G401 (cell line): ENCODE measurements at regions not wholly inside any gene's neighbourhood (a gene's known extent, or its start where the extent isn't known, plus 50 kb on each side); places are given as distances from the start of the nearest gene placed in this dataset.
"Not testable (repeated sequence)": the region's sequence is repeated elsewhere in the genome, so short reads cannot be mapped to it uniquely, and the experiment has no call there.

Source experiments
- DNase-seq: peaks from one replicate; pipeline ENCODE4 v3.0.0-alpha.2; 2015; ENCODE audit warnings: low spot score
- in situ Hi-C: cut with HindIII; loops from 2 replicates; pipeline ENCODE4 v1.10.0; 2016; ENCODE audit warnings: low sequenced_read_pairs, mixed read lengths

DNA sequence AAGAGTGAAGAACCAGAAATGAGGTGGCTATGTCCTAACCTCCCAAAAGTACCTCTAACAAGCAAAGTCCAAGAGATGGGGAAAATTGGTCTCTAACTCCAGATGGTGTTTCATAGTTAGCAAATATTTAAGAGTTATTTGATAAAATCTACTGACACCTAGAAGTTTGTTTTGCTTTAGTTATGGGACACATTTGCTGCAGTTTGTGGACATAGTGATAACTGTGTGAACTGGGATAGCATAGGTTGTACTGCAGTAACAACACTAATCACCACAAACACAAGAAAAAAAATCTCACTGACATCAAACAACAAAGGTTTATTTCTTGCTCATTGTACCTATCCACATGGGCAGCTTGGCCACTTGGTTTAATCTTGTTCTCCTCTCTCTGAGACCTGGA, 965.0 kb upstream of the SPRY2 start:
- no peak for DNase-seq
- in situ Hi-C loops, result no loop called here

DNA sequence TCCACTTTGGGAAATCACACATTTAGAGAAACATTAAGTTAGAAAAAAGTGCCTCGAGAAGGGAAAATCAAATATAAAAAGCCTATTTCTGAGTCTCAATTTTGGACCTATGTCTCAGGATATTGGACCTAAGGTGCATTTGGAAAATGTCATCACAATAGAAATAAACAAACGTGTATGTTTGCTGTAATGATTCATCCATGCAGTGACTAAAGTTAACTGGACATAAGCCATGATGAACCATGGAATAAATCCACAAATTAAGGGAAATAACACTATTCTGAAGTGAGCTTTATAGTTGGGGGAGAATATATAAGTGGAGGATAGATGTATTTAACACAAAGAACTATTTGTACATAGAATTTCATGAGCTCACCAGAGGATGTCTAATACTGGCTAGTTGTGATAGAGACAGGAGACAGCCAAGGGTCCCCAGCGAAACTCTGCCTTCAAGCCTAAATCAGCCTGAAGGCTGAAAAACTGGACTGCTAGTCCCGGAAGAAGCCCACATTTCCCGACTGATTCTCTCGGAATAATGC, 963.3 kb upstream of the SPRY2 start:
- in situ Hi-C loops, result no loop called here
- no peak for DNase-seq

DNA sequence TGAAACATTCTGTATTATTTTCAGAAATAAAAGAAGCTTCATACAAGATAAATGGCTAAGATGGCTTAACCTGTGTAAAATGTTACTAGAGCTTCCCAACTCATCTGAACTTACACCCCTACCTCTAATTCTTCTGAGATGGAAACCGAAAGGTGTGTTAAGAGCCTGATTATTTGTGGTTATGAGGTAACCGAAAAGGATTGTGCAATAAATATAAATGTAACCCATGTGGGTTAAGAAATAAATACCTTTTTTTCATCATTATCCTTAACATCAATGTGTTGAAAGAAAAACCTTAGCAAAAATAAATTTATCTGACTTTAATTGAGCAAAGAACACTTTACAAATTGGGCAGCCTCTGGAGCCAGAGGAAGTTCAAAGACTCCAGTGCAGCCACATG, 961.8 kb upstream of the SPRY2 start:
- no peak for DNase-seq
- in situ Hi-C loops, result no loop called here

DNA sequence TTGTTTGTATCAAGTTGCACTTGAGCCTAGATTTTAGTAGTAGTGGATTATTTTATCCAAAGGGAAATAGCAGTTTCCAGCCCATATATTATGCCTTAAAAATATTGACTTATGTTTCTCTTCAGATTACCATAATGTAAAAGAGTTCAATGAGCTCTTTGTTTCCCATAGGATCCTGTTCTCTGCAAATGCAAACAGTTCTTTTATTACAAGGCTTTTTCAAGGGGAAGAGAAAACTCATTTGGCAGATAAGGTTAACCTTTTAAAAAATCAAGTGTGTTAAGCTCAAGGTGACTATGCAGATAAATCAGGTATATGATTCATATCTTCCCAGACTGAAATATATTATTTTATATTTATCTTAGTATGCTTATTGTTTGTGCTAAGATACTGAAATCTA, 961.2 kb upstream of the SPRY2 start:
- in situ Hi-C loops, result no loop called here
- DNase-seq, result no peak

- in situ Hi-C loops, result no loop called here
- DNase-seq, result no peak
Measured at GRCh38 chr13:81295177-81295576, 954.3 kb upstream of the SPRY2 start.

DNA sequence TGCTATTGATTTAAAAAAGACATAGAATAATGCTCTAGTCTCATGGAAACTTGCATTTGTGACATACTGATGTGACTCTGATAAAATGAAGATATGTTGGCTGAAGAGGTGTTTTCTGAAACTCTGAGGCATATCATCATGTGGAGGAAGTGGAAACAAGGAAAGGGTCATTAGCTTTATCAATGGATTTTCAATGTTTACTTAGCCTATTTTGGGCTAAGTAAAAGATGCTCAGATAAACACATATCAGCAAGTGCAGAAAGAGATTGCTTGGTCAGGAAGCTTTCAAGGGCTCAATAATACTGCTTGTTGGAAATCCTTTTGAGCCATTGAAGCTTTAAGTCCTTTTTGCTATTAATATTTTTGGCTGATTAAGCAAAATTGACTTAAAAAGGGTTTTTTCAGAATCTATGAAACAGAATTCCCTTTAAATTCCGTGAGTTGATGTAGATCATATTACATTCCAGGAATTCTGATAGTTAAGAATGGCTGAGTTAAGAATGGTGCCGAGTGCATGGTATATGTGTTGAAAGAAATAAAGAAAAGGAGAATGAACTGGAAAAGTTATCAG, 952.8 kb upstream of the SPRY2 start:
- in situ Hi-C loops, result no loop called here
- DNase-seq, result no peak

- DNase-seq, result no peak
- in situ Hi-C loops, result no loop called here
Measured at GRCh38 chr13:81283561-81283960, 942.6 kb upstream of the SPRY2 start.

GRCh38 chr13:81283062-81283461, 942.1 kb upstream of the SPRY2 start:
- in situ Hi-C loops, result no loop called here
- DNase-seq, result no peak

DNA sequence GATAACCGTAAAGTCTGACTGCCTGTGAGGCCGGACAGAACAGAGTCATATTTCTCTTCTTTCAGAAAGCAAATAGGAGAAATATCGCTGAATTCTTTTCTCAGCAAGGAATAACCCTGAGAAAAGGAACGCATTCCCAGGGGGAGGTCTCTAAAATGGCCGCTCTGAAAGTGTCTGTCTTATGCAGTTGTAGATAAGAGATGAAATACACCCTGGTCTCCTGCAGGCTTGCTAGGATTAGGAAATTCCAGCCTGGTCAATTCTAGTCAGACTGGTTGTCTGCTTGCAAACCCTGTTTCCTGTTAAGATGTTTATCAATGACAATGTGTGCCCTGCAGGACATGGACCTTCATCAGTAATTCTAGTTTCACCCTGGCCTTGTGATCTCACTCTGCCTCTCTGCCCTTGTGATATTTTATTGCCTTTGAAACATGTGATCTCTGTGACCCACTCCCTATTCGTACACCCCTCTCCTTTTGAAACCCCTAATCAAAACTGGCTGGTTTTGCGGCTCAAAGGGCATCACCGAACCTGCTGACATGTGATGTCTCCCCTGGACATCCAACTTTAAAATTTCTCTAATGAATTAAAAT, 934.8 kb upstream of the SPRY2 start:
- DNase-seq, result no peak
- in situ Hi-C loops, result no loop called here

DNA sequence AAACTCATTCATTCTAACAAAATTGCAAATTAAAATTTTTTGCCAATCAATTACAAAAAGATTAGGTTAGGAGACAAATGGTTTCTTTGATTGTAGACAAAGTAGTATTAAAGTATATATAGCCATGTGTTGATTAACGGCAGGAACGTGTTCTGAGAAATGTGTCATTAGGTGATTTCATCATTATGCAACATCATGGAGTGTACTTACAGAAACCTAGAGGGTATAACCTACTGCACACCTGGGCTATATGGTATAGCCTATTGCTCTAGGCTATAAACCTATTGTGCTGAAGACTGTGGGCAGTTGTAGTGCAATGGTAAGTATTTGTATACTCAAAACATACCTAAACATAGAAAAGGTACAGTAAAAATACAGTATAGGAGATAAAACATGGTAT, 906.8 kb upstream of the SPRY2 start:
- in situ Hi-C loops, result no loop called here
- DNase-seq, result no peak

DNA sequence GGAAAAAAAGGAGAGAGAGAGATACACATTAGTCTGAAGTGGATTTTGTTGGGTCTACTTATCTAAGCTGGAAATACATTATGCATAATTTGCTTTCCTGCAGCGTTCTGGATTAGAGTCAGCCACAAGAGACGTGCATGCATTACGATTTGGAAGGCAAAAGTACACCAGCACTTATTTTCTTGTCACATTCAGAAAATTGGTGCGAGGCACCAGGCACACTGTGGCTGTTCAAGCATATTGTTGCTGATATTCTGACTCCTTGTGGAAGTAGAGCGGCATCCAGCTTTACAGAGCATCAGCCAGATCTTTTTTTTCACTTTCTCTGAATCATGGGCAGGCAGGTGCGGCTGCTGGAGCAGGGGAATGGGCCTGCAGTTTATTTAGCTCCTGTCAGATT, 905.6 kb upstream of the SPRY2 start:
- DNase-seq, result no peak
- in situ Hi-C loops, result no loop called here

GRCh38 chr13:81244011-81244410, 903.1 kb upstream of the SPRY2 start:
- in situ Hi-C loops, result no loop called here
- no peak for DNase-seq

GRCh38 chr13:81230386-81230785, 889.5 kb upstream of the SPRY2 start:
- in situ Hi-C loops, result no loop called here
- DNase-seq, result no peak

DNA sequence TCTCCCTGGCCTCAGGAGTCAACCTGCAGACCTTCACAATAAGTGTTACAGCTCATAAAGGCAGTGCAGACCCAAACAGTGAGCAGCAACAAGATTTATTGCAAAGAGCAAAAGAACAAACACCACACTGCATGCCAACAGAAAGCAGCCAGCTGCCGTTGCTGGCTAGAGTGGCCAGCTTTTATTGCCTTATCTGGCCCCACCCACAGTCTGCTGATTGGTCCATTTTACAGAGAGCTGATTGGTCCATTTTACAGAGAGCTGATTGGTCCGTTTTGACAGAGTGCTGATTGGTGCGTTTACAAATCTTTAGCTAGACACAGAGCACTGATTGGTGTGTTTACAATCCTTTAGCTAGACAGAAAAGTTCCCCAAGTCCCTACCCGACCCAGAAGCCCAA, 885.9 kb upstream of the SPRY2 start:
- DNase-seq, in situ Hi-C loops: not testable (repeated sequence)

- in situ Hi-C loops, result no loop called here
- DNase-seq, result no peak
Measured at GRCh38 chr13:81224209-81224833, 883.4 kb upstream of the SPRY2 start.

DNA sequence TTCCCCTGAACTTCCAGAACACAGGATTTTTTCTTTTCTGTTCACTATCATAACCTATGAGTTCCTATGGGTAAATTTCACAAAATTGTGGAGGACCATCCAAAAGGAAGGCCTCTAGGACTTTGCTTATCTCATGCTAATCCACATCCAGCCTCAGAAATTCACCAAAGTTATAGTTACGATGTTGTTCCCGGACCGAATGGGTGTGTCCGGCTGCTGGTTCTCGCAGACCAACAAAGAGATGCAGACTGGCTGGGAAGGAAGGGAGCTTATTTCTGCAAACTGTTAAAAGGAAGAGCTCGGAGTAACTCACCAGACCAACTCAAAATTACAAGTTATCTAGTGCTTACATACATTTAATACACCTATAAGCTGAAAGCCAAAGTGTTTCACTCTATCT, 882.9 kb upstream of the SPRY2 start:
- in situ Hi-C loops, result no loop called here
- no peak for DNase-seq

- in situ Hi-C loops, result no loop called here
- DNase-seq, result no peak
Measured at GRCh38 chr13:81211713-81212112, 870.8 kb upstream of the SPRY2 start.

GRCh38 chr13:81207636-81208035, 866.7 kb upstream of the SPRY2 start:
- DNase-seq, result no peak
- in situ Hi-C loops, result no loop called here

DNA sequence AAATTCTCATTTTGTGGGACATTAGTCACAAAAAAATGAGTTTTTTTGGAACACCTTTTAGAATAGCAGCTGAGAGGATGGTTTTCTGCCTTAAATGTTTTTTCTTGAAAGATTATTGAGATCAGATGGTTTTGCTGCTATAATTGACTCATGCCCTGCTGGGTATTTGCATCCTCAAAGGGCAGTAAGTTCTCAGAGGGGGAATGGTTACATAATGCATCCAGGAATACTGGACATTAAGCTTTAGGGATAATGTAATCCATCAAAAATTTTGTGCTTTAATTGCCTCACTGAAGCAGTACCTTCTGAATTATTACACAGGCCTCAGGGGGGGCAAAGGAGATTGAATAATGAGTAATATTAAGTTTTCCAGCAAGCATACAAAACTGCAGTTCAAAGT, 866.3 kb upstream of the SPRY2 start:
- in situ Hi-C loops, result no loop called here
- DNase-seq, result no peak

DNA sequence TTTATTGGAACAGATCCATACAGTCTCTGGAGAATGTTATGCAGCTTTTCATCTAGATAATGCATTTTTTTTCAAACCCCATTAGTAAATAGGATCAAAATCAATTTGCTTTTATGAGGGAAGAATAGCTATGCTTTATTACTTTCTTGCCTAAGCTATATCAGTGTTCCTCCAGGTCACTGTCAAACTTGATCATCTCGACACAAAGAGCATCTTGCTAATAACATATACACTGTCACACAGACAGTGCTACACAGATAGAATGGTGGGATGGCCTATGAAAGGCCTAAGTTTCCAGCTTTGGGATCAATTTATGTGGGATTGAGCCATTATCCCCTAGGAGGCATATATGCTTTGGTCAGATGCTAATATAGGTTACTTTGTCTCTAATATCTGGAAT, 862.9 kb upstream of the SPRY2 start:
- in situ Hi-C loops, result no loop called here
- DNase-seq, result no peak

DNA sequence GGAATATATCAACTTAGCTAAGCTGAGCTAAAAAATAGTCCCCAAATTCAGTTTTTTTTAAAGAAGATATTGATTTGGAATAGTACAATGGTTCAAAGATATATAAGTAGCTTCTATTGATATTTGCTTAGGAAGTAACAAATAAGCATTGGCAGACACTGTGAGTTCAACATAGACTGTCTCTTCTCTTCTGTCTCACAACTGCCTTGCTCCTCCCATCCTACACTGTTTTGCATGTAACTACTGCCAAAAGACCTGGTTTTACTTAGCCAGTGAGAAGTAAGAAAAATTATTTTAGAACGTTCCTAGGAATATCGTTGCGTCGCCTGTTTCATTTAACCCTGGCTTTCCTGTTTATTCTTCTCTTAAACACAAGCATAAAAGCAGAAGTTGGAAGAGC, 859.0 kb upstream of the SPRY2 start:
- in situ Hi-C loops, result no loop called here
- DNase-seq, result no peak
